ENCODE measurements at regions not wholly inside any gene's neighbourhood (a gene's known extent, or its start where the extent isn't known, plus 50 kb on each side); places are given as distances from the start of the nearest gene placed in this dataset.

DNA sequence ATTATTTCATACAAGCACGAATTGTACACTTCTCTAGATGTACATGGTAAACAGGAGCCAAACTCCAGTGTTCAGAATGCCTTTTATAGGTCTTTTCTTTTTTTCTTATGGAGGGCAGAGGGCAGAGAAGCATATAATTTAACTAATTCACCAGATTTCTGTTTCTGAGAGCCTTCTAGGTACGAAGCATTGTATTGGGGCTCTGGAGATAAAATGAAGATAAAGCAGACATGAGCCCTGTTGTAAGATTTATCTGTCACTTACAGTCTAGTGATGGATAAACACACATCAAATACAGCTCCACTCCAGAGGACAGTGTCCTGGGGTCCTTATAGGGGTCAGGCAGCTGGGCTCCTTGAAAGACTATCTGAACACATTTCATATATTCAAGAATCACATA lies 265.5 kb downstream of the SKAP2 start:
- Histone ChIP-seq H3K36me3 (no peaks in the 10 kb centered on the region), H3K9me3 (no peaks in the 10 kb centered on the region), H3K27me3 (no peaks in the 10 kb centered on the region), H3K4me3 (no peak overlapping the region), H3K4me1 (no peaks in the 10 kb centered on the region), H3K27ac (no peak overlapping the region)
- DNase-seq (ENCODE audit: extremely low spot score in 2 of 2), result no peak
- intact Hi-C loops (cut with DNase I), result no loop called here
- TF ChIP-seq POLR2A (IDR thresholded peaks at IDR 0.05) (no peak), POLR2AphosphoS5 (IDR thresholded peaks at IDR 0.05; ENCODE audit: insufficient read depth in 1 of 2, low read depth in 1 of 2) (no peak)
- TF ChIP-seq, protein P1, sequence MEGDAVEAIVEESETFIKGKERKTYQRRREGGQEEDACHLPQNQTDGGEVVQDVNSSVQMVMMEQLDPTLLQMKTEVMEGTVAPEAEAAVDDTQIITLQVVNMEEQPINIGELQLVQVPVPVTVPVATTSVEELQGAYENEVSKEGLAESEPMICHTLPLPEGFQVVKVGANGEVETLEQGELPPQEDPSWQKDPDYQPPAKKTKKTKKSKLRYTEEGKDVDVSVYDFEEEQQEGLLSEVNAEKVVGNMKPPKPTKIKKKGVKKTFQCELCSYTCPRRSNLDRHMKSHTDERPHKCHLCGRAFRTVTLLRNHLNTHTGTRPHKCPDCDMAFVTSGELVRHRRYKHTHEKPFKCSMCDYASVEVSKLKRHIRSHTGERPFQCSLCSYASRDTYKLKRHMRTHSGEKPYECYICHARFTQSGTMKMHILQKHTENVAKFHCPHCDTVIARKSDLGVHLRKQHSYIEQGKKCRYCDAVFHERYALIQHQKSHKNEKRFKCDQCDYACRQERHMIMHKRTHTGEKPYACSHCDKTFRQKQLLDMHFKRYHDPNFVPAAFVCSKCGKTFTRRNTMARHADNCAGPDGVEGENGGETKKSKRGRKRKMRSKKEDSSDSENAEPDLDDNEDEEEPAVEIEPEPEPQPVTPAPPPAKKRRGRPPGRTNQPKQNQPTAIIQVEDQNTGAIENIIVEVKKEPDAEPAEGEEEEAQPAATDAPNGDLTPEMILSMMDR (IDR thresholded peaks at IDR 0.05), result no peak

DNA sequence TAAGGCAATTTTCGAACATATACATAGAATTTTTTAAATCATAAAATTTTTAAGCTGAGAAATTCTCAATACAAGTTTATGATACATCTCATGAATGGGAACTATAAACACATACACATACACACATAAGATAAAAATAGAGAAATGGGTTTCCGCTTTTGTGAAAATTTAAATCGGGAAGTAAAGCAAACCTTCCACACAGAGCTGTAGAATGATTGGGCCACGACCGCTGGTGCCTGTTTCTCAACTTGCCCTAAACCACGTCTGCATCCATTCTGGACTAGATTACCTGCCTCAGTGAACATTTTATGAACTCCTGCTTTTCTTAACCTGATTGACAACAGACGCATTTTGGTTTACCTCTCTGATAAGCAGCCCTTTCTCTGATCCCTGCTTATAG lies 264.4 kb downstream of the SKAP2 start:
- no peaks in the 10 kb centered on the region for H3K4me1 ChIP-seq
- H3K27ac ChIP-seq, result no peak overlapping the region
- intact Hi-C loops (cut with DNase I), result no loop called here
- H3K9me3 ChIP-seq, result no peaks in the 10 kb centered on the region
- H3K4me3 ChIP-seq, result no peak overlapping the region
- no peak for DNase-seq (ENCODE audit: extremely low spot score in 2 of 2)
- TF ChIP-seq POLR2A (IDR thresholded peaks at IDR 0.05) (no peak), POLR2AphosphoS5 (IDR thresholded peaks at IDR 0.05; ENCODE audit: insufficient read depth in 1 of 2, low read depth in 1 of 2) (no peak)
- TF ChIP-seq, protein P1 (IDR thresholded peaks at IDR 0.05), result no peak
- no peaks in the 10 kb centered on the region for H3K27me3 ChIP-seq
- no peaks in the 10 kb centered on the region for H3K36me3 ChIP-seq

DNA sequence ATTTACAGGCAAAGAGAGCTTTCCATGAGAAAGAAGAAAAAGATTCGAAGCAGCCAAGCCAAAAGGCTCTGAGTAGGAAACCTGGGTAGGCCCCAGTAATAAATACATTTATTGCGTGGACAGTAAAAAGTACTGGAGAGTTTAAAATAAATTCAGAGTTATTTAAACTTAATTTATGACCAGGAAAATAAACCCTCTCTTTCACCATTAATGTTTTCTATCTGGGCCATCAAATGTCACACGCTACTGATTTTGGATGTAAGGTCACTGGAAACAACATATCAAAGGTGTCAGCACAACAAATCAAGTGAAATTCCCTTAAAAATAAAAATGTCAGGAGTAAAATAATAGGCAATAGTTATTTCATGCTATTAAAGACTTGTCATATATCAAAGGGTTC lies 264.0 kb downstream of the SKAP2 start:
- no peak for DNase-seq (ENCODE audit: extremely low spot score in 2 of 2)
- intact Hi-C loops (cut with DNase I), result no loop called here
- no peak overlapping the region for H3K4me3 ChIP-seq

DNA sequence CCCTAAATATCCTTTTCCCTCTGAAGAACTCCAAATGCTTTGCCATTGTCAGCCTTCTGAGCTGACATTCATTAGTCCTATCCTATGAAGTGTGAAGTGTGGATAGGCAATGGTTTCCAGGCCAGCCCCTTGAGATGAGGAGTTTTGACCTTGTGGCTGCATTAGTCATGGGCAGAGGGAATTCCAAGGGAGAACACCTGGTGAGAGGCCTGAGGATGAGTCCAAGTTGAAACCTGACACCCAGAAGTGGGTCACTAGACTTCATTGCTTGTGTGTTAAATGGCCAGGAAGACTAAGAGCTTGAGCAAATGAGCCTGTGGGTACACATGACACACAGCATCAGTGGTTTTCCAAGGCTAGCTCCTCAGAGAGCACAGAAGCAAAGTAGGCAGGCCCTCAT lies 260.8 kb downstream of the SKAP2 start:
- peak in 1 of 2 donors; percentile 70 for DNase-seq (ENCODE audit: extremely low spot score in 2 of 2)

More for the DNA sequence above, 264.0 kb downstream of the SKAP2 start:
- TF ChIP-seq, protein P1 (IDR thresholded peaks at IDR 0.05), result no peak
- TF ChIP-seq POLR2A (IDR thresholded peaks at IDR 0.05), result no peak
- H3K27me3 ChIP-seq, result no peaks in the 10 kb centered on the region
- H3K9me3 ChIP-seq, result no peaks in the 10 kb centered on the region
- no peaks in the 10 kb centered on the region for H3K4me1 ChIP-seq
- no peak overlapping the region for H3K27ac ChIP-seq
- no peaks in the 10 kb centered on the region for H3K36me3 ChIP-seq

DNA sequence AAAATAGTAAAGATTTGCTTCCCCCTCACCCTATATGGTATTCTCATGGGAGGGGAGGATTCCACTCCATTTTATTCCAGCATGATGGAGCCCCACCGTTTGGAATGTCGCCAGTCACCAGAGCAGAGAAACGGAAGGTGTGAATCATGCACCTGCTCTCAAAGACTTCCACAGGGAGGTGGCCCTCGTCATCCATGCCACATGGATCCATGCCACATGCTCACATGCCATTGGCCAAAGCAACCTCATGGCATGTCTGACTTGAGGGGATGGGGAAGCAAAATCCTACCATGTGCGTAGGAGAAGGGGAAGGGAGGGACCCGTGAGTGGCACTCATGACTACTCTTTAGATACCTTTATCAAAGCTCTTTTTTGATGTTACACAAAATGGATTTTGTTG lies 256.0 kb downstream of the SKAP2 start:
- H3K27ac ChIP-seq, result no peak overlapping the region
- no peak overlapping the region for H3K4me3 ChIP-seq
- no peak for DNase-seq (ENCODE audit: extremely low spot score in 2 of 2)
- no peaks in the 10 kb centered on the region for H3K4me1 ChIP-seq
- no peak for TF ChIP-seq POLR2AphosphoS5 (IDR thresholded peaks at IDR 0.05; ENCODE audit: insufficient read depth in 1 of 2, low read depth in 1 of 2)
- TF ChIP-seq, protein P1 (IDR thresholded peaks at IDR 0.05), result no peak
- TF ChIP-seq POLR2A (IDR thresholded peaks at IDR 0.05), result no peak
- intact Hi-C loops (cut with DNase I), result no loop called here
- no peaks in the 10 kb centered on the region for H3K36me3 ChIP-seq
- no peaks in the 10 kb centered on the region for H3K9me3 ChIP-seq
- no peaks in the 10 kb centered on the region for H3K27me3 ChIP-seq

More for the DNA sequence above, 260.8 kb downstream of the SKAP2 start:
- TF ChIP-seq POLR2AphosphoS5 (IDR thresholded peaks at IDR 0.05; ENCODE audit: insufficient read depth in 1 of 2, low read depth in 1 of 2) (no peak), POLR2A (IDR thresholded peaks at IDR 0.05) (no peak)
- TF ChIP-seq, protein P1 (IDR thresholded peaks at IDR 0.05), result no peak
- H3K27me3 ChIP-seq, result no peaks in the 10 kb centered on the region
- intact Hi-C loops (cut with DNase I), result no loop called here
- H3K4me1 ChIP-seq, result no peaks in the 10 kb centered on the region
- no peak overlapping the region for H3K4me3 ChIP-seq
- no peaks in the 10 kb centered on the region for H3K36me3 ChIP-seq
- H3K27ac ChIP-seq, result no peak overlapping the region
- no peaks in the 10 kb centered on the region for H3K9me3 ChIP-seq

Measured in vagina (tissue), 2 donors.